Osteoblast (primary cell): ENCODE measurements at regions not wholly inside any gene's neighbourhood (a gene's known extent, or its start where the extent isn't known, plus 50 kb on each side); places are given as distances from the start of the nearest gene placed in this dataset.

Experiments used
- DNase-seq: peaks from one replicate; pipeline ENCODE4 v3.0.0; 2011; ENCODE audit warnings: low spot score, mixed read lengths; ENCODE audit not compliant: insufficient read length; ENCODE audit errors: missing footprints
- H2AFZ ChIP-seq: 2 replicates; pipeline ENCODE4 v1.6.0; 2011; ENCODE audit warnings: mild to moderate bottlenecking, low read length
- H3K27ac ChIP-seq: 2 replicates; pipeline ENCODE4 v1.5.1; 2011; ENCODE audit warnings: mild to moderate bottlenecking, low read depth, low read length, moderate library complexity
- H3K27me3 ChIP-seq: 2 replicates; pipeline ENCODE4 v1.6.0; 2012; ENCODE audit warnings: mild to moderate bottlenecking, control low read depth, inconsistent platforms, low read length, moderate library complexity; ENCODE audit not compliant: insufficient read depth
- H3K36me3 ChIP-seq: 2 replicates; pipeline ENCODE4 v1.5.1; 2011; ENCODE audit warnings: mild to moderate bottlenecking, low read length, control low read depth, moderate library complexity; ENCODE audit not compliant: insufficient read depth
- H3K4me1 ChIP-seq: 2 replicates; pipeline ENCODE4 v1.5.1; 2011; ENCODE audit warnings: mild to moderate bottlenecking, low read length, control low read depth, moderate library complexity; ENCODE audit not compliant: insufficient read depth
- H3K4me2 ChIP-seq: 2 replicates; pipeline ENCODE4 v1.6.0; 2011; ENCODE audit warnings: mild to moderate bottlenecking, low read length; ENCODE audit not compliant: insufficient read depth
- H3K4me3 ChIP-seq: fragments of 200-600 bp; sonication (generic); 3 replicates; pipeline ENCODE4 v1.5.1; 2012; ENCODE audit warnings: mild to moderate bottlenecking, low read length, inconsistent platforms; ENCODE audit not compliant: insufficient read depth
- H3K79me2 ChIP-seq: 2 replicates; pipeline ENCODE4 v1.6.0; 2012; ENCODE audit warnings: mild to moderate bottlenecking, low read length, control low read depth, inconsistent platforms; ENCODE audit not compliant: insufficient read depth
- H3K9me3 ChIP-seq: 2 replicates; pipeline ENCODE4 v1.5.1; 2011; ENCODE audit warnings: low read depth, low read length, control low read depth
- H4K20me1 ChIP-seq: 2 replicates; pipeline ENCODE4 v1.6.0; 2012; ENCODE audit warnings: mild to moderate bottlenecking, low read length, control low read depth; ENCODE audit not compliant: insufficient read depth
- TF ChIP-seq, protein P1 (sequence below): IDR thresholded peaks from 2 replicates; pipeline ENCODE4 v1.5.1; 2011; ENCODE audit warnings: mild to moderate bottlenecking, low read depth, low read length, moderate library complexity; ENCODE audit errors: extremely low read depth

- TF ChIP-seq, protein P1, sequence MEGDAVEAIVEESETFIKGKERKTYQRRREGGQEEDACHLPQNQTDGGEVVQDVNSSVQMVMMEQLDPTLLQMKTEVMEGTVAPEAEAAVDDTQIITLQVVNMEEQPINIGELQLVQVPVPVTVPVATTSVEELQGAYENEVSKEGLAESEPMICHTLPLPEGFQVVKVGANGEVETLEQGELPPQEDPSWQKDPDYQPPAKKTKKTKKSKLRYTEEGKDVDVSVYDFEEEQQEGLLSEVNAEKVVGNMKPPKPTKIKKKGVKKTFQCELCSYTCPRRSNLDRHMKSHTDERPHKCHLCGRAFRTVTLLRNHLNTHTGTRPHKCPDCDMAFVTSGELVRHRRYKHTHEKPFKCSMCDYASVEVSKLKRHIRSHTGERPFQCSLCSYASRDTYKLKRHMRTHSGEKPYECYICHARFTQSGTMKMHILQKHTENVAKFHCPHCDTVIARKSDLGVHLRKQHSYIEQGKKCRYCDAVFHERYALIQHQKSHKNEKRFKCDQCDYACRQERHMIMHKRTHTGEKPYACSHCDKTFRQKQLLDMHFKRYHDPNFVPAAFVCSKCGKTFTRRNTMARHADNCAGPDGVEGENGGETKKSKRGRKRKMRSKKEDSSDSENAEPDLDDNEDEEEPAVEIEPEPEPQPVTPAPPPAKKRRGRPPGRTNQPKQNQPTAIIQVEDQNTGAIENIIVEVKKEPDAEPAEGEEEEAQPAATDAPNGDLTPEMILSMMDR, result no peak
- no peak overlapping the region for H3K4me3 ChIP-seq
- H3K4me2 ChIP-seq, result no peak overlapping the region
- H3K27me3 ChIP-seq, result no peaks in the 10 kb centered on the region
- no peaks in the 10 kb centered on the region for H3K9me3 ChIP-seq
- no peak overlapping the region for H3K27ac ChIP-seq
- H2AFZ ChIP-seq, result no peak overlapping the region
- H3K4me1 ChIP-seq, result no peaks in the 10 kb centered on the region
- no peak for DNase-seq
- H3K79me2 ChIP-seq, result no peaks in the 10 kb centered on the region
- no peaks in the 10 kb centered on the region for H4K20me1 ChIP-seq
- no peaks in the 10 kb centered on the region for H3K36me3 ChIP-seq
Observed at GRCh38 chr5:153043886-153044285, 446.6 kb upstream of the GRIA1 start.

- H3K36me3 ChIP-seq, result no peaks in the 10 kb centered on the region
- no peaks in the 10 kb centered on the region for H3K9me3 ChIP-seq
- no peaks in the 10 kb centered on the region for H3K4me1 ChIP-seq
- H3K27me3 ChIP-seq, result no peaks in the 10 kb centered on the region
- H4K20me1 ChIP-seq, result no peaks in the 10 kb centered on the region
- H3K4me3 ChIP-seq, result no peak overlapping the region
- no peak overlapping the region for H3K27ac ChIP-seq
- no peak for DNase-seq
- no peak overlapping the region for H3K4me2 ChIP-seq
- TF ChIP-seq, protein P1, result no peak
- H3K79me2 ChIP-seq, result no peaks in the 10 kb centered on the region
- H2AFZ ChIP-seq, result no peak overlapping the region
Observed at GRCh38 chr5:153050496-153051179, 439.8 kb upstream of the GRIA1 start.

DNA sequence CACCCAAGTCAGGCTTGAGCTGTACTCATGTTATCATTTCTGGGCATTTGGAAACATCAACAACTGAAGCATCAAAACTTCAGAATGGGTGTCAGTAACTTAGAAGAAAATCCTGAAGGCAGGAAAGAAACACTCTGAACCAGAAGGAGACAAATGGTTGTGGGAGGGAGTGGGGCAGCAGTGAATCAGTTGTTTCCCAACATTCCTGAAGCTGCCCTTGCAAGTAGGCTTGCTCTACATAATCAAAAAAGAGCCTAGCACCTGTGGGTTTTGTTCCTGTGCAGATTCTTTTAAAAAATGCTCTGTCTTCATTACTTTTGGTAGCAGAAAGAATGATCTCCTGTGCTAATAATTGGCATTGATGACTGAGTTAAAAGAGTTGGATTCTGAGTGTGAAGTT is 424.2 kb upstream of the GRIA1 start:
- Histone ChIP-seq H3K27ac (no peak overlapping the region), H3K27me3 (no peaks in the 10 kb centered on the region), H3K36me3 (no peaks in the 10 kb centered on the region), H3K4me1 (no peaks in the 10 kb centered on the region), H3K79me2 (no peaks in the 10 kb centered on the region), H2AFZ (no peak overlapping the region), H3K9me3 (no peaks in the 10 kb centered on the region), H3K4me3 (no peak overlapping the region), H4K20me1 (no peaks in the 10 kb centered on the region), H3K4me2 (no peak overlapping the region)
- no peak for DNase-seq
- TF ChIP-seq, protein P1, result no peak

DNA sequence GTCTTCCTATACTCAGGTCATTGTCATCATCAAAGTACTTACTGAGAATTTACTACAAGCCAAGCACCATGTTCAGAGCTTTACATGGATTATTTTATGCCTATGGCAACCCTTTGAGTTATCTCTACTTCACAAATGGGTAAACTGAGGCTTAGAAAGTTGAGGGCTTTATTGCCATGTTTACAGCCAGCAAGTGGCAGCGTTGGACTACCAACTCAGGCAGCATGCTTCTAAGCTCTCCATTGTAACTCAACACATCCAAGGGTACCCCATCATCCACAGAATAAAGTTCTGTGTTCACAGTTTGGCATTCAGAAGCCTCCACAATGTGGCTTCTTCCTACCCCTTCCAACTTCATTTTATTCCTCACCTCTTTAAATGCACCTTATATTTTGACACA is 422.6 kb upstream of the GRIA1 start:
- Histone ChIP-seq H3K9me3 (no peaks in the 10 kb centered on the region), H3K4me1 (no peaks in the 10 kb centered on the region), H3K4me3 (no peak overlapping the region), H3K36me3 (no peaks in the 10 kb centered on the region), H3K4me2 (no peak overlapping the region), H3K79me2 (no peaks in the 10 kb centered on the region), H4K20me1 (no peaks in the 10 kb centered on the region), H2AFZ (no peak overlapping the region), H3K27me3 (no peaks in the 10 kb centered on the region), H3K27ac (no peak overlapping the region)
- TF ChIP-seq, protein P1, result no peak
- no peak for DNase-seq
